ENCODE measurements at regions not wholly inside any gene's neighbourhood (a gene's known extent, or its start where the extent isn't known, plus 50 kb on each side); places are given as distances from the start of the nearest gene placed in this dataset.

- no peaks in the 10 kb centered on the region for H3K27me3 ChIP-seq (ENCODE audit: control insufficient read depth, insufficient read depth, low read length)
- no peak overlapping the region for H3K4me3 ChIP-seq (ENCODE audit: low read depth, low read length)
- H3K9me3 ChIP-seq (ENCODE audit: control insufficient read depth, insufficient read depth, low read length): no peaks in the 10 kb centered on the region
- DNase-seq (ENCODE audit: low read depth, low spot score): no peak
- no peak for TF ChIP-seq CTCF (IDR thresholded peaks at IDR 0.05; ENCODE audit: low read depth, low read length)
- CTCF ChIA-PET: no interaction called here
- POLR2A ChIA-PET: no interaction called here
- H3K27ac ChIP-seq (ENCODE audit: low read depth, low read length): no peak overlapping the region
Measured at GRCh38 chr21:28215214-28215954, 777.3 kb downstream of the LTN1 start.

GRCh38 chr21:28214786-28215185 is 777.9 kb downstream of the LTN1 start:
- ChIA-PET CTCF (no interaction called here), POLR2A (no interaction called here)
- no peak for DNase-seq (ENCODE audit: low read depth, low spot score)
- Histone ChIP-seq H3K4me3 (ENCODE audit: low read depth, low read length) (no peak overlapping the region), H3K27ac (ENCODE audit: low read depth, low read length) (no peak overlapping the region), H3K27me3 (ENCODE audit: control insufficient read depth, insufficient read depth, low read length) (no peaks in the 10 kb centered on the region), H3K9me3 (ENCODE audit: control insufficient read depth, insufficient read depth, low read length) (no peaks in the 10 kb centered on the region)
- TF ChIP-seq CTCF (IDR thresholded peaks at IDR 0.05; ENCODE audit: low read depth, low read length): no peak

GRCh38 chr21:28213261-28213660 is 779.4 kb downstream of the LTN1 start:
- no peak for TF ChIP-seq CTCF (IDR thresholded peaks at IDR 0.05; ENCODE audit: low read depth, low read length)
- Histone ChIP-seq H3K4me3 (ENCODE audit: low read depth, low read length) (no peak overlapping the region), H3K9me3 (ENCODE audit: control insufficient read depth, insufficient read depth, low read length) (no peaks in the 10 kb centered on the region), H3K27ac (ENCODE audit: low read depth, low read length) (no peak overlapping the region), H3K27me3 (ENCODE audit: control insufficient read depth, insufficient read depth, low read length) (no peaks in the 10 kb centered on the region)
- ChIA-PET CTCF (no interaction called here), POLR2A (no interaction called here)
- no peak for DNase-seq (ENCODE audit: low read depth, low spot score)

- Histone ChIP-seq H3K27ac (ENCODE audit: low read depth, low read length) (no peak overlapping the region), H3K9me3 (ENCODE audit: control insufficient read depth, insufficient read depth, low read length) (no peaks in the 10 kb centered on the region), H3K4me3 (ENCODE audit: low read depth, low read length) (no peak overlapping the region), H3K27me3 (ENCODE audit: control insufficient read depth, insufficient read depth, low read length) (no peaks in the 10 kb centered on the region)
- POLR2A ChIA-PET: no interaction called here
- DNase-seq (ENCODE audit: low read depth, low spot score): no peak
- TF ChIP-seq CTCF (IDR thresholded peaks at IDR 0.05; ENCODE audit: low read depth, low read length): no peak
- CTCF ChIA-PET: no interaction called here
Measured at GRCh38 chr21:28212061-28212460, 780.6 kb downstream of the LTN1 start.

- DNase-seq (ENCODE audit: low read depth, low spot score): peak; percentile 45
- Histone ChIP-seq H3K9me3 (ENCODE audit: control insufficient read depth, insufficient read depth, low read length) (no peaks in the 10 kb centered on the region; the same call in 1 of the 2 replicates), H3K4me3 (ENCODE audit: low read depth, low read length) (no peak overlapping the region; the same call in 1 of the 2 replicates), H3K27me3 (ENCODE audit: control insufficient read depth, insufficient read depth, low read length) (no peaks in the 10 kb centered on the region), H3K27ac (ENCODE audit: low read depth, low read length) (peak overlapping the region; percentile 42)
- ChIA-PET CTCF (no interaction called here), POLR2A (no interaction called here)
- no peak for TF ChIP-seq CTCF (IDR thresholded peaks at IDR 0.05; ENCODE audit: low read depth, low read length)
Measured at GRCh38 chr21:28207436-28208173, 785.1 kb downstream of the LTN1 start.
